PFSK-1 (cell line): ENCODE measurements at regions not wholly inside any gene's neighbourhood (a gene's known extent, or its start where the extent isn't known, plus 50 kb on each side); places are given as distances from the start of the nearest gene placed in this dataset.

Experiments
- FOXP2 ChIP-seq: optimal IDR thresholded peaks from 2 replicates; pipeline ENCODE3; 2011; ENCODE audit warnings: borderline replicate concordance, control low read depth, inconsistent platforms; ENCODE audit not compliant: insufficient read depth; ENCODE audit errors: extremely low read length, extremely low read depth
- POLR2AphosphoS5 ChIP-seq: IDR thresholded peaks from 2 replicates; pipeline ENCODE4 v1.6.1; 2012; ENCODE audit warnings: low read depth, mild to moderate bottlenecking, control low read depth, low read length, moderate library complexity
- REST ChIP-seq, 2 experiments: IDR thresholded peaks; 2 replicates each; pipeline versions ENCODE4 v1.6.1 to v1.8.0; 2011 to 2012; ENCODE audit warnings: low read depth in 2 of 2, low read length in 2 of 2, control low read depth in 1 of 2, inconsistent platforms in 1 of 2, mild to moderate bottlenecking in 1 of 2, moderate library complexity in 1 of 2; ENCODE audit not compliant: insufficient read depth in 1 of 2
- SIN3A ChIP-seq: IDR thresholded peaks from 2 replicates; pipeline ENCODE4 v1.6.1; 2012; ENCODE audit warnings: mild to moderate bottlenecking, low read length, moderate library complexity, borderline replicate concordance; ENCODE audit not compliant: insufficient read depth
- TAF1 ChIP-seq: IDR thresholded peaks from 2 replicates; pipeline ENCODE4 v1.6.1; 2012; ENCODE audit warnings: low read length, control low read depth, borderline replicate concordance; ENCODE audit not compliant: insufficient read depth

- no peak for TF ChIP-seq FOXP2
- no peak for TF ChIP-seq REST (IDR thresholded peaks at IDR 0.05; ENCODE audit: insufficient read depth in 1 of 2, low read depth in 2 of 2, low read length in 2 of 2)
- TF ChIP-seq SIN3A: no peak
- TF ChIP-seq POLR2AphosphoS5: no peak
- no peak for TF ChIP-seq TAF1
These were observed 197.7 kb downstream of the C9orf50 start for GRCh38 chr9:129423216-129423615.

- TF ChIP-seq FOXP2 (no peak), TAF1 (no peak), POLR2AphosphoS5 (no peak), SIN3A (no peak), REST (IDR thresholded peaks at IDR 0.05; ENCODE audit: insufficient read depth in 1 of 2, low read depth in 2 of 2, low read length in 2 of 2) (no peak)
These were observed 198.1 kb downstream of the C9orf50 start for GRCh38 chr9:129422843-129423192.

- TF ChIP-seq REST (IDR thresholded peaks at IDR 0.05; ENCODE audit: insufficient read depth in 1 of 2, low read depth in 2 of 2, low read length in 2 of 2) (no peak), FOXP2 (no peak), SIN3A (no peak), TAF1 (no peak), POLR2AphosphoS5 (no peak)
These were observed 198.7 kb downstream of the C9orf50 start for GRCh38 chr9:129422032-129422842.

GRCh38 chr9:129421371-129421770, 199.5 kb downstream of the C9orf50 start:
- TF ChIP-seq FOXP2: no peak
- no peak for TF ChIP-seq SIN3A
- TF ChIP-seq REST (IDR thresholded peaks at IDR 0.05; ENCODE audit: insufficient read depth in 1 of 2, low read depth in 2 of 2, low read length in 2 of 2): no peak
- no peak for TF ChIP-seq TAF1
- no peak for TF ChIP-seq POLR2AphosphoS5

- no peak for TF ChIP-seq SIN3A
- no peak for TF ChIP-seq POLR2AphosphoS5
- TF ChIP-seq TAF1: no peak
- no peak for TF ChIP-seq REST (IDR thresholded peaks at IDR 0.05; ENCODE audit: insufficient read depth in 1 of 2, low read depth in 2 of 2, low read length in 2 of 2)
- no peak for TF ChIP-seq FOXP2
These were observed 200.2 kb downstream of the C9orf50 start for GRCh38 chr9:129420721-129421120.
